GM18505 (cell line): ENCODE measurements at regions not wholly inside any gene's neighbourhood (a gene's known extent, or its start where the extent isn't known, plus 50 kb on each side); places are given as distances from the start of the nearest gene placed in this dataset.
"Not testable (repeated sequence)": the region's sequence is repeated elsewhere in the genome, so short reads cannot be mapped to it uniquely, and the experiment has no call there.

Experiments
- ATAC-seq: cut with Tn5 transposase; IDR thresholded peaks from one replicate; pipeline ENCODE4 v1.9.1; 2021; ENCODE audit not compliant: unreplicated experiment
- POLR2A ChIP-seq: IDR thresholded peaks from 4 replicates; pipeline ENCODE4 v1.6.1; 2011; ENCODE audit warnings: borderline replicate concordance; ENCODE audit not compliant: insufficient read depth, insufficient read length; ENCODE audit errors: extremely low read depth

DNA sequence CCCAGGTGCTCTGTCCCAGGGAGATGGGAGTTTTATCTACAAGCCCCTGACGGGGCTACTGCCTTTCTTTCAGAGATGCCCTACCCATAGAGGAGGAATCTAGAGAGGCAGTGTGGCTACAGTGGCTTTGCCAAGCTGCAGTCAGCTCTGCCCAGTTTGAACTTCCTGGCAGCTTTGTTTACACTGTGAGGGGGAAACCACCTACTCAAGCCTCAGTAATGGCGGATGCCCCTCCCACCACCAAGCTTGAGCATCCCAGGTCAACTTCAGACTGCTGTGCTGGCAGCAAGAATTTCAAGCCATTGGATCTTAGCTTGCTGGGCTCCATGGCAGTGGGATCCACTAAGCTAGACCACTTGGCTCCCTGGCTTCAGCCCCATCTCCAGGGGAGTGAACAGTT lies 53.1 kb upstream of the TMEM252 start:
- not testable (repeated sequence) for ATAC-seq

GRCh38 chr9:68595868-68596267 lies 55.2 kb upstream of the TMEM252 start:
- TF ChIP-seq POLR2A = no peak
- ATAC-seq = no peak

DNA sequence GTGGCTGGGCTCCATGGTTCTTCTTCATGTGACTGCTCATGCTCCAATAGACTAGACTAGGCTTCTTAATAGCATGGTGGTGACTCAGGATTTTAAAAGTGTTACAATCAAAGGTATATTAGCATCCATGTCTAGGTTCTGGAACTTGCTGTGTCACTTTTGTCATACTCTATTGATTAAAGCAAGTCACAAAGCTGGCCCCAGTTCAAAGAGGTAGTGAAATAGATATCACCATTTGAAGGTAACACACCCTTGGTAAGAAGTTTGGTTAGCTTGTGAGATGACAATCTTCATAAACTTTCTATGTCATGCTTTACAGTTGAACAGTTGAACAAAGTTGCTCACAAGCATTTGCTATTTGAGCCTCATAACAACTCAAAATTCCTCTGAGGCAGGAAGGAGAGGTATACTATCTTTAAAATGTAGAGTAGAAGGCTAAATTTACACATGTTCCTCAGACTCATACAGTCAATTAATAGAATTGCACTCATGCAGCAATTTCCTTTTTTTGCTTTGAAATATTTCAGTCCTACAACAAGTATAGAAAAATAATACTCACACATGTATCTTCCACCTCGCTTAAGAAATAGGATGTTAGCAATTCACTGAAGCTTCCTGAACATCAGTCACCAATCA lies 56.8 kb upstream of the TMEM252 start:
- TF ChIP-seq POLR2A = no peak
- ATAC-seq = no peak

DNA sequence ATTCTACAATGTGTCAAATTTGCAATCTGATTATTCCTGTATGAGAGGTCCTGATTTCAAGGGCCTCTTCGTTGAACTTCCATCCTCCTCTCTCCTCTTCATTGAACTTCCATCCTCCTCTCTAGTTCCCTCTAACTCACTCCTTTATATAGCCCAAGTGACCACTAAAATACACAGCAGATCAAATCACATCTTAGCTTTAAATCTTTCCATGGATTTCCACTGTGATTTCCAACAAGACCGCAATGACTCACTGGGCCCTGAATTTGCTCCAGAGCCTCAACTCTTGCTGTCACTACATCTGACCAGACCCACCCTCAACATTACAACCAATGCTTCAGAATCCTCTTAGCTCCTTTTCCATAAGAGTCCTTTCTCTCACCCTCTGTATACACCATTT lies 59.1 kb upstream of the TMEM252 start:
- no peak for ATAC-seq
- TF ChIP-seq POLR2A = no peak

DNA sequence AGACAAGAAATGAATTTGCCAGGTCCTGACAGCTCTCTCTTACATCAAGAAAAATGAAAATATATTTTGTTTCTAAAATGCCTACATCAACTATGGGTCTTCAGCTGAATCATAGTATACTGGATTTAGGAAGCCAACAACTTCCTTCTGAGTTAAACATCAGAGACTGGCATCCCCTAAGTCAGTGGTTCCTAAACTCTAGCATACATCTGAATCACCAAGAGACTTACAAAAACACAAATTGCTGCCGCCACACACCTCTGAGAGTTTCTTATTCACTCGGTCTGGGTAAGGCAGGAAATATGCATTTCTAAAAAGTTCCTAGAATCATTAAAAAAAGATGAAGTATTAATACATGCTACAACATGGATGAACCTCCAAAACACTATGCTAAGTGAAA lies 60.4 kb upstream of the TMEM252 start:
- ATAC-seq = no peak
- no peak for TF ChIP-seq POLR2A

DNA sequence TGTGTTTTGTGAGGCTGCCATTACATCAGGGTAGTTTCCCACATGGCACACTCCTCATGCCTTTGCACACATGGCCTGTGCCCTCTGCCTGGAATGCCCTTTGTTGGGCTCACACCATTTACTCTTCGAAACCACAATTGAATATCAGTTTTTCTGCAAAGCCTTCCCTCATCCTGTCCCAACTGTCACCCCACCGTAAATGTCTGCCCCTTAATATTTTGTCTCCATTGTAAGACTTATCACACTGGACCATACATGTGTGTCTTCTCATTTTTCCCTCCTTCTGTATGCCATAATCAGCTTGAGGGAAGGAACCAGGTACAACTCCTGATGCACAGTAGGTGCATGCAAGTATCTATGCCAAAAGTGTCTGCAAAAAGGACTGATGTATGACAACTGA lies 62.7 kb upstream of the TMEM252 start:
- TF ChIP-seq POLR2A = no peak
- ATAC-seq = no peak

DNA sequence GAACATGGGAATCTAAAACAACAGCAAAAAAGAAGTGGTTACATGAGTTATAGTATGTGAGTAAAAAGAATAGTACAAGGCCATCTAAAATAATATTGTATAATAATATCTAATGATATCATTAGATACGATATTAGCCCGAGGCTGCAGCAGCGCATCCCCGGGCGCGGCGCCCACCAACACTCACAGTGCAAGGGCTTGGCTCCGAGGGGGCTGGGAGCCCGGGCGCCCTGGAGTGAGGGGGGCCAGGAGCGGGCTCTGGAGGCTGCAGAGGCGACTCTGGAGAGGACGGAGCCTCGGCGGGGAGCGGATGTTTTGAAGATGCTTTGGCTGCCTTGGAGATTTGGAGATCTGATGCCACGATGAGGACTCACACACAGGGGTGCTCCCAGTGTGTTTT lies 68.1 kb upstream of the TMEM252 start:
- no peak for TF ChIP-seq POLR2A
- ATAC-seq = no peak

GRCh38 chr9:68609901-68610415 lies 69.3 kb upstream of the TMEM252 start:
- TF ChIP-seq POLR2A = no peak
- ATAC-seq = no peak

- no peak for TF ChIP-seq POLR2A
- no peak for ATAC-seq
Measured at GRCh38 chr9:68614121-68614520, 73.4 kb upstream of the TMEM252 start.

DNA sequence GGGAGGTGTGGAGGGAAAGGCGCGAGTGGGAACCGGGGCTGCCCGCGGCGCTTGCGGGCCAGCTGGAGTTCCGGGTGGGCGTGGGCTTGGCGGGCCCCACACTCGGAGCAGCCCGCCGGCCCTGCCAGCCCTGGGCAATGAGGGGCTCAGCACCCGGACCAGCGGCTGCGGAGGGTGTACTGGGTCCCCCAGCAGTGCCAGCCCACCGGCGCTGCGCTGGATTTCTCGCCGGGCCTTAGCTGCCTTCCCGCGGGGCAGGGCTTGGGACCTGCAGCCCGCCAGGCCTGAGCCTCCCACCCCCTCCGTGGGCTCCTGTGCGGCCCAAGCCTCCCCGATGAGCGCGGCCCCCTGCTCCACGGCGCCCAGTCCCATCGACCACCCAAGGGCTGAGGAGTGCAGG lies 76.3 kb upstream of the TMEM252 start:
- not testable (repeated sequence) for ATAC-seq

DNA sequence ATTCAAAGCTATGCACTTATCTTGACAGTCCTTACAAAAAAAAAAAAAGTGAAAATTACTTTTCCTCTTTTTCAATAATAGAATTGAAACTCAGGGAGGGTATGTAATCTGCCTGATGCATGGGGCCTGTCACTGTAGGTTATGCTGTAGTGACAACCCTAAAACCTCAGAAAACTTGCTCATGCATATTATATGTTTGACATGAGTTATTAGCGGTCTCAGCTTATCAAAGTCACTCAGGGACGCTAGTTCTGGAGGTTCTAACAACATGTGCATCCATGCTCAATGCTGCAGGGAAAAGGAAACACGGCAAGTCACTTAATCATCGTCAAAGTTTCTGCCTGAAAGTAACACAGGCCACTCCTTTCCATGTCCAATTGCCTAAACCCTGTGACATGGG lies 78.4 kb upstream of the TMEM252 start:
- no peak for TF ChIP-seq POLR2A
- no peak for ATAC-seq

DNA sequence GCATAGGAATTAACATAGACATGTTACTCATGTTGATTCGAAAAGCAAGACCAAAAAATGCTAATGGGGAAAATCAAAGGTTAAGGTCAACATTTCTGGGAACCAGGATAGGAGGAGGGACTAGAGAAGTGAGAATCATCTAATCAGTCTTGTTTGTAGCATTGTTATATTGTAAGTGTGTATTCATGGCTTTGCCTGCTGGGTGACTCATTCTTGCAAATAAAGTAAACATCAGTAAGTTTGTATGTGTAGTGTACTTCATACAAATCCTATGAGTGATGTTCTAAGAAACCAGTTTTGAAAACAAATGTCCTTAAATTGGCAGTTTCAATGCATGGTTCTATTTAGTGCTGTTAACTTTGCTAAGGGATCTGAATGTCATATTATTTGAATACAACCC lies 79.0 kb upstream of the TMEM252 start:
- TF ChIP-seq POLR2A = no peak
- ATAC-seq = no peak

- no peak for TF ChIP-seq POLR2A
- ATAC-seq = no peak
Measured at GRCh38 chr9:68625559-68625958, 79.5 kb upstream of the PIP5K1B start.

DNA sequence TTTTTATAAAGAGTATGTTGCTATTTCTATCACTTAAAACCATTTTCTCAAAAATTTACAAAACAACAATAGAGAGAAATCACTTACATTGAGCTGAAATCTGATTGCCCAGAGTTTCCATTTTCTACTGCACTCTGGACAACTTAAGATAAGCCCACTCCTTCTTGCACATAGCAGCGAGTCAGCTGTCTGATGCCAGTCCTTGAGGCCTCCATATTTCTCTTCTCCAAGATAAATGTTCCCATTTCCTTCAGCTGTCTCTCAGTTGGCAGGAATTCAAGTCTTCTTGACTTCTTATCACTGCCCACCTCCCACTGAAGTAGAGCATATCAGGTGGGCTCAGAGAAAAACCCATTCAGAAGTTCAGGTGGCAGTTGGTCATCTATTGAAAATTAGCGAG lies 78.5 kb upstream of the PIP5K1B start:
- TF ChIP-seq POLR2A = no peak
- ATAC-seq = no peak

DNA sequence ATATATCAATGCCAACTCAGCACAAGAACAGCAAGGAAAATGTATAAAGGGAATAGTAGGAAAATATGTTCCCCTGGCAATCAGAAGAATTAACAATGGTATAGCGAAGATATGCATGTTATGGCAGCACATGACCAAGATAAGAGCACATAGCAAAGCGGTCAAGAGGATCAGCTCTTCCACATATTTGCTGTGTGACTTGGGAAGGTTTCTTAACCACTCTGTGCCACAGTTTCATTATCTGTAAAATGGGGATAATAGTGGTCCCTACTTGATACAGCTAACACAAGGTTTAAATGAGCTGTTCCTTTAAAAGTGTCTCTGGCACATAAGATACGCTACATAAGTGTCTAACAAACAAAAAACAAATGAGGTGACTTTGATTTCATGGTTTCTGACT lies 77.9 kb upstream of the PIP5K1B start:
- no peak for ATAC-seq
- no peak for TF ChIP-seq POLR2A
